ENCODE measurements at regions not wholly inside any gene's neighbourhood (a gene's known extent, or its start where the extent isn't known, plus 50 kb on each side); places are given as distances from the start of the nearest gene placed in this dataset.

DNA sequence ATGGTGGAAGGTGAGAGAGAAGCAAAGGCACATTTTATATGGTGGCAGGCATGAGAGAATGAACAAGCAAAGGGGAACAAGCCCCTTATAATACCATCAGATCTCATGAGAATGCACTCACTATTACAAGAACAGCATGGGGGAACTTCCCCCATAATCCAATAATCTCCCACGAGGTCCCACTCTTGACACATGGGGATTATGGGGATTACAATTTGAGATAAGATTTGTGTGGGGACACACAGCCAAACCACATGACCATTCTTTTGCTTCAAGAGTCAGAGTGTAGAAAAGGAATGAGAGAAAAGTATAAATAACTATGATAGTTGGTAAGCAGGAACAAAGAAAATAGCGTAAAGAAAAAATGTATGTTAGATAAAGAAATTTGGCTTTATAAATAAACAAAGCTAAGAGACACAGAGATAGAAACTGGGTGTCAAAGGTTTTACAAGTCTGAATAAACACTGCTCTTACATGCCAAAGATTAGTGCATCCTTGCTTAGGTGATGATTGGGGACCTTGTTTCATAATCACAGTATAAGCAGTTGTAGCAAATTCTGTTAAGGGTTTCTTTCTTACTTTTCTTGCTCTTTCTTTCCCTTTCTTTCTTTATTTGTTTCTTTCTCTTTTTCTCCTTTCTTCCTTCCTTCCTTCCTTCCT lies 91.9 kb upstream of the PAPPA start:
- TF ChIP-seq, protein P1, sequence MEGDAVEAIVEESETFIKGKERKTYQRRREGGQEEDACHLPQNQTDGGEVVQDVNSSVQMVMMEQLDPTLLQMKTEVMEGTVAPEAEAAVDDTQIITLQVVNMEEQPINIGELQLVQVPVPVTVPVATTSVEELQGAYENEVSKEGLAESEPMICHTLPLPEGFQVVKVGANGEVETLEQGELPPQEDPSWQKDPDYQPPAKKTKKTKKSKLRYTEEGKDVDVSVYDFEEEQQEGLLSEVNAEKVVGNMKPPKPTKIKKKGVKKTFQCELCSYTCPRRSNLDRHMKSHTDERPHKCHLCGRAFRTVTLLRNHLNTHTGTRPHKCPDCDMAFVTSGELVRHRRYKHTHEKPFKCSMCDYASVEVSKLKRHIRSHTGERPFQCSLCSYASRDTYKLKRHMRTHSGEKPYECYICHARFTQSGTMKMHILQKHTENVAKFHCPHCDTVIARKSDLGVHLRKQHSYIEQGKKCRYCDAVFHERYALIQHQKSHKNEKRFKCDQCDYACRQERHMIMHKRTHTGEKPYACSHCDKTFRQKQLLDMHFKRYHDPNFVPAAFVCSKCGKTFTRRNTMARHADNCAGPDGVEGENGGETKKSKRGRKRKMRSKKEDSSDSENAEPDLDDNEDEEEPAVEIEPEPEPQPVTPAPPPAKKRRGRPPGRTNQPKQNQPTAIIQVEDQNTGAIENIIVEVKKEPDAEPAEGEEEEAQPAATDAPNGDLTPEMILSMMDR (IDR thresholded peaks at IDR 0.05; ENCODE audit: poor library complexity), result no peak
- no peak for TF ChIP-seq EZH2phosphoT487 (IDR thresholded peaks at IDR 0.05; ENCODE audit: low read depth, severe bottlenecking, unreplicated experiment)
